HG03460 (cell line): ENCODE measurements at regions not wholly inside any gene's neighbourhood (a gene's known extent, or its start where the extent isn't known, plus 50 kb on each side); places are given as distances from the start of the nearest gene placed in this dataset.

Source experiments
- ATAC-seq: cut with Tn5 transposase; IDR thresholded peaks from one replicate; pipeline ENCODE4 v1.9.1; 2021; ENCODE audit not compliant: unreplicated experiment

- ATAC-seq, result no peak
Measured at GRCh38 chr4:18935659-18936345, 914.2 kb upstream of the LCORL start.

DNA sequence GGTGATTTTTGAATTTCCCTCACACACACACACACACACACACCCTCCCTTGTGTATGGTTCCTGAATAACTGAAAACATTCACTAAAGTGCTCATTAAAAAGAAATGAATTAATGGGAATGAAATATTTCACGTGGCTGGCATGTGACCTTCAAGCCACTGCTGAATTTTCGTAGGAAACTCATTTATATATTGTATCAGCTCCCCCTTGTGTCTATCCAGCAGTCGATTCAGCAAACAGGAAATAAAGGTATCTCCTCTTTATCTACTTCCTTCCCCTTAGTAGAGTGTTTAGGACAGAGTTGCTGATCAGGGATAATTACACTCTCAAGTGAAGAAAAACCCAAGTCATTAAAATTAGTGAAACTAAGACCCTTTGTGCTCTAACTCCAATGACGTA, 912.6 kb upstream of the LCORL start:
- ATAC-seq, result no peak

GRCh38 chr4:18932730-18933339, 911.3 kb upstream of the LCORL start:
- ATAC-seq, result no peak

- ATAC-seq, result no peak
Measured at GRCh38 chr4:18931643-18932377, 910.3 kb upstream of the LCORL start.

- no peak for ATAC-seq
Measured at GRCh38 chr4:18930487-18930886, 908.9 kb upstream of the LCORL start.

DNA sequence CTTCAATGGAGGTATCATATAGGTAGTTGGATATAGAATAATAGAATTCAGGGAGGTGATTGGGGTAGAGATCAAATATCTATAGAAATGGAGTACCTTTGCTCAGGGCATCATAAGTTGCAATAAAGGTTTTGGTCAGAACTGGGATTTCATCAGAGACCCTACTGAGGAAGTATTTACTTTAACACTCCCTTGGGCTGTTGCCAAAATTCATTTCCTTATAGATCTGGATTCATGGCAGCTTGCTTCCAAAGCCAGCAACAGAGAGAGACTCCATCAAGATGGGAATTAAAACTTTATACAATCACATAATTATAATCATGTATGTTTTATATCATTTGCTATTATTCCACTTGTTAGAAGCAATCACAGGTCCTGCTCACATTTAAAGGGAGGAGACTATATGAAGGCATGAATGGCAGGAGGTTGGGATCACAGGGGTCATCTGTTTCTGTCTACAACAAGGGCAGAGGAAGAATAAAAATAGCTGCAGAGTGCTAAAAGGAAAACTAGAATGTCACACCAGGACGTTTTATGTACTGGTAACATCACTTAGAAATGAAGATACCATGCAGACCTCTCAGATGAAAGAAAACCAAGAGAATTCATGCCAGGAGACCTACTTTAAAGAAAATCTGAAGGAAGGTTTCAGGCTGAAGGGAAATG, 902.1 kb upstream of the LCORL start:
- ATAC-seq, result no peak

DNA sequence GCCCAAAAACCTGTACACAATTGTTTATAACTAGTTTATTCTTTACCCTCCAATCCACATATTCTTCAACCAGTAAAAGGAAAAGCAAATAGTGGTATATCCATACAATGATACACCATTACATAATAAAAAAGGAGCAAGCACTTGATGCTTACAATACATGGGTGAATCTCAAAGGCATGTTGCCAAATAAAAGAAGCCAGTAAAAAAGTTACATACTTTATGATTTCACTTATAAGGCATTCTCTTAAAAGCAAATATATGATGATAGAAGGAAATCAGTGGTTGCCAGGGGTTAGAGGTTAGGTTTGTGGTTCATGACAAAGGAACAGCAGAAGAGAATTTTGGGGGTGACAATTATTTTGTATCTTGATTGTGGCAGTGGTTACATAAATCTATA, 896.1 kb upstream of the LCORL start:
- ATAC-seq, result no peak

DNA sequence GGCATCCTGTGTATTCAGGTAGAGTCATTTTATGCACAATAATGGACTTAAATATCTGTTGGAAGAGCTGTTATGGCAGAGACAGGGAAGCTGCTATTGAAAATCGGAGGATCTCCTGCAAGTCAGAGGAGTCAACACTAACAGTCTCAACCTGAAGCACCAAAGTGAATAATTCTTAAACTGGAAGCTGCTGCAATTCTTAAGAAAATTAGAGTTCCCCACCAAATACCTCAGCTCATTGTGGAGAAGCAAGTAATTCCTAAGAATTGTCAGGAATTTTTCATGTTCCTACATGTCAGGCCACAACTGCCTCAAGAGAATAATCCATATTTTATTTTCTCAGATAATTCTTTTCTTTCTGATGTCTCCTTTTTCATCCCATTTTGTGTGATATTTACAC, 892.6 kb upstream of the LCORL start:
- no peak for ATAC-seq

GRCh38 chr4:18894928-18895327, 873.4 kb upstream of the LCORL start:
- ATAC-seq, result no peak

GRCh38 chr4:18882468-18882867, 860.9 kb upstream of the LCORL start:
- ATAC-seq, result no peak

DNA sequence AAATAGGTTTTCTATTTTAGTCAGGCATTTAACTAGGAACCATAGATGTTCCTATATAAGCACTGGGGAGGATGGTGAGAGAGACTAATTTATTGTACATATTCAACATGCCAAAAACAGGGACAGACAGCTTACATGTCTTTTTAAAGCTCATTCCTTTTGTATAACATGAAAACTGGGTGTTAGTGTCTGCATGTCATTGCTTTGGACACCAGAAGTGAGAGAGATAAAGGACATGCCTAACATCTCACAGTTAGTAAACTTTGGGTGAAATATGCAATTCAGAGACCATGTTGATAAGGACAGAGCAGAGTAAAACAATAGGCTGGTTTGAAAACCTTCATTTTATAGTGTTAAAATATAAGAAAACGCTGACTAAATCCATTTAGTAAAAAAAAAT, 860.0 kb upstream of the LCORL start:
- no peak for ATAC-seq

DNA sequence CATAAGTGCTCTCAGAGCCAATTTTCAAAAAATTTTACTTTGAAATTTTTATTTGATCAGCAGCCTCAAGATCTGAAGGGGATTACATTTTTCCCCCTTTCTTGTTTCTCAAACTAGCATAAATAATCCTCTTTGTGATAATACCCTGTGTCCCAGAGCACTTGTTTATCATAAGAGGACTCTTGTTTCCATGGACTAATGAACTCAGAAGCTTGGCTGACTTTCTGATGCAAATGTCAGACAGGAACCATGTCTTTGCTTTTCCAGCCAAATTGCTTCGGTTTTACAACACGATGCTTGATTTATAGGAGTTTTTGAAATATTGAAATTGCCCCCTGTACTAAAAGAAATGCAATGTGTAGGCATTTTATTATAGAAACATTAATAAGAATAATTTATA, 859.3 kb upstream of the LCORL start:
- no peak for ATAC-seq

DNA sequence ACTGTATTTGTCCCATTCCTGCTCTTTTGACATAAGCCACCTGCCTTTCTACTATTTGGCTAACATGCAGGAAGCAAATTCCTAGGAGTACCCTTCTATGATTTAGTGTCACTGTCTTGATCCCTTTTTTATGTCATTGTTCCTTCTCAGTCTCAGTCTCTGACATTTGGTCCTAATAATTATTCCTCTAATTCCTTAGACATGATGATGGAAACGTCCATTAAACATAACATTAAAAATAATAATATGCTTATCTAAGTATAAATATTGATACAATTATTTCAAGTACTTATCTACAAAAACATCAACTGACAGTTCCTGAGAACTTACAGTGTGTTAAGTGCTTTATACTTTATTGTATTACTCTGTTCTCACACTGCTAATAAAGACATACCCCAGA, 857.0 kb upstream of the LCORL start:
- ATAC-seq, result no peak

DNA sequence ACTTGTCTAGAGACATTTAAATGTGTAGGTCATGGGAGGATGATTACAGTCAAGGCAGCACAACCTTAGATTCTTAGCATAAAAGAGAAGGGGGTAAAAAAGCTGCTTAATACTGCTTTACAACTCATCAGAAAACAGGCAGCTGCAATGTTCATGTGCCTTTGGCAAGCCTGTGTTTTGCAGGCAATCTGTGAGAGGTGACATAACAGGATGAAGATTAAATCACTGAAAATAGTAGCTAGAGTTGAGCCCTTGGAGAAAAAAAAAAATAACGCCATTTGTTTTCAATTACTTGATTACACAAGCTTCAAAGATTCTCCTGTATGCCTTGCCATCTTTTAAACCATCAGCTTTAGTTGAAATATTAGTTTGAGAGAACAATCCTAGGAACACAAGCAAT, 847.6 kb upstream of the LCORL start:
- no peak for ATAC-seq

DNA sequence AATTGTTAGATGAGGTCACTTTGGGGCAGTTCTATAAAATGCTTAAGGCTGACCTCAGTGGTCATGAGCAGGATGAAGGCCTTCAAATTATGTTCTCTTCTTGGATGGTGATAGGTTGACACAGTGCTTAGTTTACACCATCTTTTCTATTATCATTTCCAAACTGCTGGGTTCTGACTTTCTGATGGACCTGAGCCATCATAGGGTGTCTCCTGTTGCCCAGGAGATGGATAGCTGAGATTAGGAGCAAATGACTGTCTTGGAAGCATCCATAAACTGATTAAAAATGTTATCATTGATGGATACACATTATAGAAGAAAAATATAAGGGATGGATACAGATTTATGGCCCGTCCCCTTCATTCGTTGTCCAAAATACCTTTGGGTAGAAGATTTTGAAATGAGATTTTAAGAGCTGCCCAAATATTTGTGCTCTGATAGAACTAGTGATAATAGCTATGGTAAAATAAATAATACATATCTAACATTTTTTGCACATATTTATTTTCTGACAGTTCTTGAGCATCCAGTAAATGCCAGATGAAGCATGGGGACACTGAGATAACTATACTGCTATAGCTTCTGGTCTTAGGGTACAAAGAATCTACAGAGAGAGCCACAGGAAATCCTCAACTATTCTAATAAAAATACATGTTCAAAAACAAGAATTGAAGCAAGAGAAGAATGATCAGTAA, 839.4 kb upstream of the LCORL start:
- no peak for ATAC-seq

DNA sequence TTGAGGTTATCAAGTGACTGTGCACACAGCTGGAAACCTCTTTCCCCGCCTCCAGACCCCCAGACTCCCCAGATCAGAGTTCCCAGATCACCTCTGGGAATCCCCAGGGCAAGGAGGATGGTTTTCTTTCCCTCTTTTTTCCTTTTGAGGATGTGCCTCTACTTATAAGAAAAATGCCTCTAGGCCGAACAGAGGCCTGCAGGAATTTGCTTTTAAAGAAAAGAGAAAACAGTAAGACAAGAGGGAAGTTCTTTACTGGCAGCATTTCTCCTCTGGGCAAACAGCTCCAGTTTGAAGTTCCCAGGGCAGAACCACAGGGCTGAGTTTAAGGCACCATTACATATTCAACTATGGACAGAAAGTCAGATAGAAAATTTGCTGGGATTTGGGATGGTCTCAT, 837.9 kb upstream of the LCORL start:
- ATAC-seq, result no peak

DNA sequence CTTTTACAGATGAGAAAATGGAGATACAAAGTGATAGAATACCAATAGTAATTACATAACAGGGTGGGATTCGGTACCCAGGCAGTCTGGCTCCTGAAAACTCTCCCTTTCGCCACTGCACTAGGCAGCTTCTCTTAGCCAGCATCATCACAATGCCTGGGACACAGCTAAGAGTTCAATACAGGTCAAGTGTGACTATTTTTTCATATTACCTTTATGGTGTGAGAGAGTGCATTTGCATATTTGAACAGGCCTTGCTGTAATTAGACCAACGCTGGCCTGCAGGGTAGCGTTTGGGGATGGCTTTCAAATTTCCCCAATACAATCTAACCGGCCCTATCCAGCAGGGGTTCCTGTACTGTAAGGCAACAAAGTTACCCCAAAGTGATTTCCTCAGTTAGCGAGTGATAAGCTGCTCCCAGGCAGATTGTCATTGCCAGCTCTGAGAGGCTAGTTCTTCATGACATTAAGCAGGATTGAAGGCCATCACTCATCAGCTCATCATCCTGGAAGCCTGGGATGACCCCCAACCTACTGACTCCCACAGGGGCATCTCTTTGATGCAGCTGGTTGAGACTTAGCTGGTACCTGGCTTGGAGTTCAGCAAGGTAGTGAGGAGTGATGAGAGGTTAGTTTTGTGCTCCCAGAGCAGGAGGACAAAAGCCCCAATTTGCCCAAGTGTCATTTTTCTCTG, 836.8 kb upstream of the LCORL start:
- no peak for ATAC-seq

DNA sequence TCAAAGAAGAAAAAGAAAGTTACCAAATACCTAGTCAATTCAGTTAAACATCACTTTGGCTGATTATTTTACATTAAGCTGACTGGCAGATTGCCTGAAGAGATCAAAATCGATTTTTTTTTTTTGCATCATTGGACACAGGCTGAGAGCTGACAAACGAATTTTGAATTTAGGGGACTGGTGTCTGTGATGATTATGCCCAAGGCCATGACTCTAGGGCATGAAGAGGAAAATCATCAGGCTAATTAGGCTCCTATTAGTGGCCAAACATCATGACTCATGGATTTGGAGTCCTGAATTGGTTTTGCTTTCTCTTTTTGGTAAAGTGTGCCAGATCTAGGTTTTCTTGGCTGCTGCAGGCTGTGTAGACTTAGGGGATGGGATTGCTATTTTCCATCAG, 829.3 kb upstream of the LCORL start:
- no peak for ATAC-seq

- ATAC-seq, result no peak
Measured at GRCh38 chr4:18847249-18847890, 825.8 kb upstream of the LCORL start.

DNA sequence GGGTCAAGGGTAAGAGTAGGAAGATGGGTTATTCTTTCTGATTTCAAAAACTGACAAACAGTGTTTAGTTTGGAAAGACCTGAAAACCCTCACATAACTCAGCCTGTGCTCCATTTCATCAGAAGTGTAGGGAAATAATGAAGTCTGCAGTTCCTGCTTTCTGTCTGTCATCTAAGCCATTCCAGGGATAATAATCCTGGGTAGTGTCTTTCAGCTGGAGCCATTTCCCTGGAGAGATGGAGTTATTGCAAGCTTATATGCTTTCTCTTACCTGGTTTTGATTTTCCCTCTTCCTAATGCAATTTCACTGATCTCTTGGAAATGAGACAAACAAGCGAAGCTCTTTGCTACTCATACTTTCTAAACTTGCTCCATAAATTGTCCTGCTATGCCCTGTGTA, 824.8 kb upstream of the LCORL start:
- ATAC-seq, result no peak
